ENCODE measurements at regions not wholly inside any gene's neighbourhood (a gene's known extent, or its start where the extent isn't known, plus 50 kb on each side); places are given as distances from the start of the nearest gene placed in this dataset.

DNA sequence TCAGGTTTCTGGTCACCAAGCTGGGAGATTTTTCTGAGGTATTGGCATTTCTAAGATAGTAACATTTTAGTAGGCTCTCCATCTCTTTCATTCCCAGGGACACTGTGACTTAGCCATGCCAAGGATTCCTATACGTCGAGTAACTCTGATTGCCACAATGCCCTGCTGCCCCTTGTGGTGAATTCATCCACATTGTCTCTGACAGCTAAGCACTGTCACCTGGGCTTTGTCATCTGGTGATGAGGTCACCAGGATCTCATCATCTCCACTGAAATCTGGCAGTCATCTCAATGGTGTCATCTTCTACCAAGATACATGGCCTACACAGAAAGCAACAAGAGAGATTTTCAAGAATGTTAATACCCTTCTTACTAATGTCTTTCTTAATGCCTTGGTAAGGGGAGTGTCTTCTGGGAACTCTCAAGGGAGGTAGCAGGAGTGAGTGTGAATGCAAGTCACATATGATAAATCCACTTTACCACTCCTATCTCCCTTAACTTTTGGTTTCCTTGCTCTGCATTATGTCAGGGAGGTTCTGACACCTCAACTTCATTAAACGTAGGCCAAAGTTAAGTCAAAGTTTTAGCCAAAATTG lies 246.7 kb downstream of the CD109 start:
- Histone ChIP-seq H3K9me2 (replicated peaks; ENCODE audit: low read length) (no peaks in the 10 kb centered on the region), H3K27me3 (ENCODE audit: low read length) (no peaks in the 10 kb centered on the region), H2AFZ (ENCODE audit: low read length) (no peak overlapping the region), H4K20me1 (ENCODE audit: low read length) (no peaks in the 10 kb centered on the region), H3F3A (ENCODE audit: low read length, unreplicated experiment) (no peaks in the 10 kb centered on the region), H3K27ac (ENCODE audit: low read length) (no peak overlapping the region), H3K4me1 (ENCODE audit: insufficient read depth, low read length) (peaks cover 12% of the 10 kb centered on the region), H3K4me2 (ENCODE audit: low read length) (no peak overlapping the region), H3K79me2 (ENCODE audit: low read length) (no peaks in the 10 kb centered on the region), H3K36me3 (ENCODE audit: low read depth, low read length) (no peaks in the 10 kb centered on the region), H3K4me3 (ENCODE audit: low read length) (no peak overlapping the region), H3K9me3 (ENCODE audit: low read length) (no peaks in the 10 kb centered on the region), H3K9ac (ENCODE audit: low read length) (no peak overlapping the region)
- ChIA-PET POLR2A (ENCODE audit: unreplicated experiment) (no interaction called here), CTCF (no interaction called here)
- ATAC-seq (peak; percentile 45; the same call in 1 of the 2 replicates), DNase-seq (peak; percentile 78)
- no TSS peak for BruUV-seq (replicated peaks)
- intact Hi-C loops (cut with micrococcal nuclease), result no loop called here
- TF ChIP-seq EZH2phosphoT487 (IDR thresholded peaks at IDR 0.05; ENCODE audit: borderline replicate concordance, low read length) (no peak), EZH2 (IDR thresholded peaks at IDR 0.05; ENCODE audit: low read length, unreplicated experiment) (no peak)
- TF ChIP-seq, protein P1, sequence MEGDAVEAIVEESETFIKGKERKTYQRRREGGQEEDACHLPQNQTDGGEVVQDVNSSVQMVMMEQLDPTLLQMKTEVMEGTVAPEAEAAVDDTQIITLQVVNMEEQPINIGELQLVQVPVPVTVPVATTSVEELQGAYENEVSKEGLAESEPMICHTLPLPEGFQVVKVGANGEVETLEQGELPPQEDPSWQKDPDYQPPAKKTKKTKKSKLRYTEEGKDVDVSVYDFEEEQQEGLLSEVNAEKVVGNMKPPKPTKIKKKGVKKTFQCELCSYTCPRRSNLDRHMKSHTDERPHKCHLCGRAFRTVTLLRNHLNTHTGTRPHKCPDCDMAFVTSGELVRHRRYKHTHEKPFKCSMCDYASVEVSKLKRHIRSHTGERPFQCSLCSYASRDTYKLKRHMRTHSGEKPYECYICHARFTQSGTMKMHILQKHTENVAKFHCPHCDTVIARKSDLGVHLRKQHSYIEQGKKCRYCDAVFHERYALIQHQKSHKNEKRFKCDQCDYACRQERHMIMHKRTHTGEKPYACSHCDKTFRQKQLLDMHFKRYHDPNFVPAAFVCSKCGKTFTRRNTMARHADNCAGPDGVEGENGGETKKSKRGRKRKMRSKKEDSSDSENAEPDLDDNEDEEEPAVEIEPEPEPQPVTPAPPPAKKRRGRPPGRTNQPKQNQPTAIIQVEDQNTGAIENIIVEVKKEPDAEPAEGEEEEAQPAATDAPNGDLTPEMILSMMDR (conservative IDR thresholded peaks at IDR 0.05; ENCODE audit: low read depth, low read length), result peak; percentile 42; the same call in 1 of the 2 replicates

DNA sequence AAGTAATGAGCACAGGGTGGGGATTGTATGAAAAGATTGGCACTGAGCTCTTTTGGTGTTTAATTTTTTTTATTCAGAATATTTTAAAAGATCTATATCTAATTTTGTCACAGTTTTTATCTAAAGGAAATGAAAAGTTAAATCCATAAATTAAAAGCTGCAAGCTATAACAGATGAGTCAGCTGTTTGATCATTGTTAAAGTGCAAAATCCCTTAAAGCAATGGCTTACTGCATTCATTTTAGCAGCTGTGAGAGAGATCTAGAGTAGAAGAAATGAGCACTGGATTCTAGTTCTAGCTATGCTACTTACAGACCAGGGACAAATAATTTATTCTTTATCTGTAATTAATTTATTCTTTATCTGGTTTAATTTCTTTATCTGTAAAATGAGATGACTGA lies 245.9 kb downstream of the CD109 start:
- H3K27me3 ChIP-seq (ENCODE audit: low read length), result no peaks in the 10 kb centered on the region
- ATAC-seq, result no peak
- H3K4me2 ChIP-seq (ENCODE audit: low read length), result no peak overlapping the region
- H3K4me3 ChIP-seq (ENCODE audit: low read length), result no peak overlapping the region
- intact Hi-C loops (cut with micrococcal nuclease), result no loop called here
- no peaks in the 10 kb centered on the region for H4K20me1 ChIP-seq (ENCODE audit: low read length)
- no peak overlapping the region for H3K27ac ChIP-seq (ENCODE audit: low read length)
- BruUV-seq (replicated peaks), result no TSS peak
- H3K9ac ChIP-seq (ENCODE audit: low read length), result no peak overlapping the region
- peaks cover 15% of the 10 kb centered on the region for H3K4me1 ChIP-seq (ENCODE audit: insufficient read depth, low read length)
- POLR2A ChIA-PET (ENCODE audit: unreplicated experiment), result no interaction called here
- no peak overlapping the region for H2AFZ ChIP-seq (ENCODE audit: low read length)
- CTCF ChIA-PET, result no interaction called here
- H3K36me3 ChIP-seq (ENCODE audit: low read depth, low read length), result no peaks in the 10 kb centered on the region
- no peaks in the 10 kb centered on the region for H3K9me3 ChIP-seq (ENCODE audit: low read length)
- no peaks in the 10 kb centered on the region for H3K9me2 ChIP-seq (replicated peaks; ENCODE audit: low read length)
- no peaks in the 10 kb centered on the region for H3K79me2 ChIP-seq (ENCODE audit: low read length)
- TF ChIP-seq, protein P1 (conservative IDR thresholded peaks at IDR 0.05; ENCODE audit: low read depth, low read length), result no peak
- no peak for TF ChIP-seq EZH2phosphoT487 (IDR thresholded peaks at IDR 0.05; ENCODE audit: borderline replicate concordance, low read length)
- no peak for TF ChIP-seq EZH2 (IDR thresholded peaks at IDR 0.05; ENCODE audit: low read length, unreplicated experiment)
- H3F3A ChIP-seq (ENCODE audit: low read length, unreplicated experiment), result no peaks in the 10 kb centered on the region
- DNase-seq, result no peak

DNA sequence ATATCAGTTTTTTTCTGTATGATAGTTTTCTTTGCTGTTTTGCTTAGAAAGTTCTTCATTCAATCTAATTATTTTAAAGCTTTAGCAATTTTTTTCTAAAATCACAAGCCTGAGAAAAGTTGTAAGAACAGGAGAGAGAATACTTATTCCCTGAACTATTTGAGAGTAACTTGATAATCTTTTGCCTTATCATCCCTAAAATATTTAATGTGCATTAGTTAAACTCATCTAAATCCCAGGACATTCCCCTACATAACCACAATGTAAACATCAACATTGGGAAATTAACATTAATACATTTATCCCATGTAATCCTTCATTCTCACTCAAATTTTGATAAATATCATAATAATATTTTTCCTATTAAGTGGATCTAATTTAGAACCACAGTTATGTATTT lies 241.8 kb downstream of the CD109 start:
- H3K36me3 ChIP-seq (ENCODE audit: low read depth, low read length), result no peaks in the 10 kb centered on the region
- TF ChIP-seq EZH2phosphoT487 (IDR thresholded peaks at IDR 0.05; ENCODE audit: borderline replicate concordance, low read length), result no peak
- TF ChIP-seq, protein P1 (conservative IDR thresholded peaks at IDR 0.05; ENCODE audit: low read depth, low read length), result no peak
- TF ChIP-seq EZH2 (IDR thresholded peaks at IDR 0.05; ENCODE audit: low read length, unreplicated experiment), result no peak
- DNase-seq, result no peak
- H3K4me2 ChIP-seq (ENCODE audit: low read length), result no peak overlapping the region
- H3F3A ChIP-seq (ENCODE audit: low read length, unreplicated experiment), result no peaks in the 10 kb centered on the region
- no peaks in the 10 kb centered on the region for H3K9me3 ChIP-seq (ENCODE audit: low read length)
- no peaks in the 10 kb centered on the region for H3K27me3 ChIP-seq (ENCODE audit: low read length)
- no peaks in the 10 kb centered on the region for H3K79me2 ChIP-seq (ENCODE audit: low read length)
- CTCF ChIA-PET, result no interaction called here
- POLR2A ChIA-PET (ENCODE audit: unreplicated experiment), result no interaction called here
- intact Hi-C loops (cut with micrococcal nuclease), result no loop called here
- no peak for ATAC-seq
- H4K20me1 ChIP-seq (ENCODE audit: low read length), result no peaks in the 10 kb centered on the region
- peaks cover 9% of the 10 kb centered on the region for H3K4me1 ChIP-seq (ENCODE audit: insufficient read depth, low read length)
- H3K9ac ChIP-seq (ENCODE audit: low read length), result no peak overlapping the region
- H3K27ac ChIP-seq (ENCODE audit: low read length), result no peak overlapping the region
- no peak overlapping the region for H2AFZ ChIP-seq (ENCODE audit: low read length)
- H3K4me3 ChIP-seq (ENCODE audit: low read length), result no peak overlapping the region
- no peaks in the 10 kb centered on the region for H3K9me2 ChIP-seq (replicated peaks; ENCODE audit: low read length)
- no TSS peak for BruUV-seq (replicated peaks)
